ENCODE measurements at regions not wholly inside any gene's neighbourhood (a gene's known extent, or its start where the extent isn't known, plus 50 kb on each side); places are given as distances from the start of the nearest gene placed in this dataset.

- no peaks in the 10 kb centered on the region for H3K36me3 Mint-ChIP-seq
- Histone ChIP-seq H3K4me2 (replicated peaks; ENCODE audit: extremely low read depth, low read length, poor library complexity, severe bottlenecking) (no peak overlapping the region), H3K36me3 (replicated peaks in 1 of 2; ENCODE audit: control insufficient read depth in 1 of 2, insufficient read depth in 2 of 2, low read length in 2 of 2) (no peaks in the 10 kb centered on the region), H3K27ac (ENCODE audit: low read depth in 1 of 2, low read length in 2 of 2) (no peak overlapping the region), H3K27me3 (ENCODE audit: control insufficient read depth in 2 of 2, insufficient read depth in 2 of 2, low read length in 2 of 2) (peaks cover 20 to 27% of the 10 kb centered on the region in 2 donors), H3K4me3 (replicated peaks in 1 of 3; ENCODE audit: low read depth in 2 of 3, low read length in 3 of 3) (no peak overlapping the region), H3K79me2 (ENCODE audit: insufficient read depth, low read length) (no peaks in the 10 kb centered on the region), H3K4me1 (ENCODE audit: control insufficient read depth in 1 of 2, insufficient read depth in 2 of 2, low read length in 2 of 2) (no peaks in the 10 kb centered on the region), H3K9ac (ENCODE audit: insufficient read depth, low read length, poor library complexity, severe bottlenecking) (no peak overlapping the region), H2AFZ (ENCODE audit: insufficient read depth, low read depth, low read length, poor library complexity, severe bottlenecking) (no peak overlapping the region), H4K20me1 (ENCODE audit: insufficient read depth, low read length) (no peaks in the 10 kb centered on the region), H3K9me3 (replicated peaks in 1 of 2; ENCODE audit: control insufficient read depth in 1 of 2, insufficient read depth in 1 of 2, low read length in 2 of 2) (peaks cover 0 to 7% of the 10 kb centered on the region in 2 donors)
- TF ChIP-seq, protein P1, sequence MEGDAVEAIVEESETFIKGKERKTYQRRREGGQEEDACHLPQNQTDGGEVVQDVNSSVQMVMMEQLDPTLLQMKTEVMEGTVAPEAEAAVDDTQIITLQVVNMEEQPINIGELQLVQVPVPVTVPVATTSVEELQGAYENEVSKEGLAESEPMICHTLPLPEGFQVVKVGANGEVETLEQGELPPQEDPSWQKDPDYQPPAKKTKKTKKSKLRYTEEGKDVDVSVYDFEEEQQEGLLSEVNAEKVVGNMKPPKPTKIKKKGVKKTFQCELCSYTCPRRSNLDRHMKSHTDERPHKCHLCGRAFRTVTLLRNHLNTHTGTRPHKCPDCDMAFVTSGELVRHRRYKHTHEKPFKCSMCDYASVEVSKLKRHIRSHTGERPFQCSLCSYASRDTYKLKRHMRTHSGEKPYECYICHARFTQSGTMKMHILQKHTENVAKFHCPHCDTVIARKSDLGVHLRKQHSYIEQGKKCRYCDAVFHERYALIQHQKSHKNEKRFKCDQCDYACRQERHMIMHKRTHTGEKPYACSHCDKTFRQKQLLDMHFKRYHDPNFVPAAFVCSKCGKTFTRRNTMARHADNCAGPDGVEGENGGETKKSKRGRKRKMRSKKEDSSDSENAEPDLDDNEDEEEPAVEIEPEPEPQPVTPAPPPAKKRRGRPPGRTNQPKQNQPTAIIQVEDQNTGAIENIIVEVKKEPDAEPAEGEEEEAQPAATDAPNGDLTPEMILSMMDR (IDR thresholded peaks at IDR 0.05), result no peak
- peaks cover 15 to 20% (median 18%) of the 10 kb centered on the region in 3 donors for H3K27me3 Mint-ChIP-seq (ENCODE audit: low read depth in 3 of 3)
- no CpG with 5 or more reads among the region's 4 CpGs for WGBS (ENCODE audit: insufficient coverage)
- H3K9me3 Mint-ChIP-seq, result peaks cover 2 to 17% (median 7%) of the 10 kb centered on the region in 7 donors
- no peak for DNase-seq
- no peaks in the 10 kb centered on the region for H3K4me1 Mint-ChIP-seq
- H3K4me3 Mint-ChIP-seq, result no peak overlapping the region
- H3K27ac Mint-ChIP-seq, result peak overlapping the region in 1 of 7 donors; percentile 42
- intact Hi-C loops (cut with micrococcal nuclease), result no loop called here
These were observed 290.0 kb upstream of the THBS1 start for GRCh38 chr15:39290711-39291435.

DNA sequence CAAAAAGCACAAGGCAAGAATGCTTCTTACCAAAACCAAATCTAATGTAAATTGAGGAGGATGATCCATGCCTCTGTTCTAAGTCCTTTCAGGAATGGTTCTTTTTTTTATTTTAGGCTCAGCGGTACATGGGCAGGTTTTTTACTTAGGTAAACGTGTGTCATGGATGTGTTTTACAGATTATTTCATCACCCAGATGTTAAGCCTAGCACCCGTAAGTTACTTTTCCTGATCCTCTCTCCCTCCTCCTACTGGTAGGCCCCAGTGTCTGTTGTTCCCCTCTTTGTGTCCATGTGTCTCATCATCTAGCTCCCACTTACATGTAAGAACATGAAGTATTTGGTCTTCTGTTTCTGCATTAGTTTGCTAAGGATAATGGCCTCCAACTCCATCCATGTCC is 289.2 kb upstream of the THBS1 start:
- peaks cover 2 to 17% (median 7%) of the 10 kb centered on the region in 7 donors for H3K9me3 Mint-ChIP-seq

More for the DNA sequence above, 289.2 kb upstream of the THBS1 start:
- intact Hi-C loops (cut with micrococcal nuclease), result no loop called here
- no peak for DNase-seq
- Mint-ChIP-seq H3K27me3 (ENCODE audit: low read depth in 3 of 3) (peaks cover 11 to 12% (median 11%) of the 10 kb centered on the region in 3 donors), H3K36me3 (no peaks in the 10 kb centered on the region), H3K4me3 (no peak overlapping the region), H3K4me1 (no peaks in the 10 kb centered on the region), H3K27ac (no peak overlapping the region)
- Histone ChIP-seq H2AFZ (ENCODE audit: insufficient read depth, low read depth, low read length, poor library complexity, severe bottlenecking) (no peak overlapping the region), H3K4me2 (replicated peaks; ENCODE audit: extremely low read depth, low read length, poor library complexity, severe bottlenecking) (no peak overlapping the region), H3K9me3 (replicated peaks in 1 of 2; ENCODE audit: control insufficient read depth in 1 of 2, insufficient read depth in 1 of 2, low read length in 2 of 2) (peaks cover 0 to 7% of the 10 kb centered on the region in 2 donors), H3K79me2 (ENCODE audit: insufficient read depth, low read length) (no peaks in the 10 kb centered on the region), H4K20me1 (ENCODE audit: insufficient read depth, low read length) (no peaks in the 10 kb centered on the region), H3K27me3 (ENCODE audit: control insufficient read depth in 2 of 2, insufficient read depth in 2 of 2, low read length in 2 of 2) (peaks cover 12 to 19% of the 10 kb centered on the region in 2 donors), H3K4me1 (ENCODE audit: control insufficient read depth in 1 of 2, insufficient read depth in 2 of 2, low read length in 2 of 2) (no peaks in the 10 kb centered on the region), H3K4me3 (replicated peaks in 1 of 3; ENCODE audit: low read depth in 2 of 3, low read length in 3 of 3) (no peak overlapping the region), H3K27ac (ENCODE audit: low read depth in 1 of 2, low read length in 2 of 2) (no peak overlapping the region), H3K9ac (ENCODE audit: insufficient read depth, low read length, poor library complexity, severe bottlenecking) (no peak overlapping the region), H3K36me3 (replicated peaks in 1 of 2; ENCODE audit: control insufficient read depth in 1 of 2, insufficient read depth in 2 of 2, low read length in 2 of 2) (no peaks in the 10 kb centered on the region)
- TF ChIP-seq, protein P1 (IDR thresholded peaks at IDR 0.05), result no peak
- WGBS (ENCODE audit: insufficient coverage), result no CpG with 5 or more reads among the region's 3 CpGs
